ENCODE measurements at regions not wholly inside any gene's neighbourhood (a gene's known extent, or its start where the extent isn't known, plus 50 kb on each side); places are given as distances from the start of the nearest gene placed in this dataset.

- DNase-seq (ENCODE audit: low read depth, low spot score): no peak
These were observed 207.1 kb downstream of the UACA start for GRCh38 chr15:70556151-70556741.

GRCh38 chr15:70555713-70556112 lies 207.6 kb downstream of the UACA start:
- DNase-seq (ENCODE audit: low read depth, low spot score): no peak

GRCh38 chr15:70547846-70548487 lies 215.4 kb downstream of the UACA start:
- no peak for DNase-seq (ENCODE audit: low read depth, low spot score)

- DNase-seq (ENCODE audit: low read depth, low spot score): no peak
These were observed 217.8 kb downstream of the UACA start for GRCh38 chr15:70545526-70545925.

- no peak for DNase-seq (ENCODE audit: low read depth, low spot score)
These were observed 221.8 kb downstream of the UACA start for GRCh38 chr15:70541511-70541910.

- DNase-seq (ENCODE audit: low read depth, low spot score): no peak
These were observed 223.3 kb downstream of the UACA start for GRCh38 chr15:70539912-70540530.

GRCh38 chr15:70539409-70539808 lies 223.9 kb downstream of the UACA start:
- DNase-seq (ENCODE audit: low read depth, low spot score): no peak

- no peak for DNase-seq (ENCODE audit: low read depth, low spot score)
These were observed 225.1 kb downstream of the UACA start for GRCh38 chr15:70538278-70538677.

GRCh38 chr15:70535955-70536338 lies 227.4 kb downstream of the UACA start:
- no peak for DNase-seq (ENCODE audit: low read depth, low spot score)

- DNase-seq (ENCODE audit: low read depth, low spot score): no peak
These were observed 228.0 kb downstream of the UACA start for GRCh38 chr15:70535071-70535954.

GRCh38 chr15:70533931-70534742 lies 229.2 kb downstream of the UACA start:
- no peak for DNase-seq (ENCODE audit: low read depth, low spot score)

GRCh38 chr15:70532531-70533186 lies 230.7 kb downstream of the UACA start:
- no peak for DNase-seq (ENCODE audit: low read depth, low spot score)

GRCh38 chr15:70531576-70531975 lies 231.8 kb downstream of the UACA start:
- no peak for DNase-seq (ENCODE audit: low read depth, low spot score)

- DNase-seq (ENCODE audit: low read depth, low spot score): no peak
These were observed 232.5 kb downstream of the UACA start for GRCh38 chr15:70530906-70531305.

GRCh38 chr15:70530503-70530902 lies 232.9 kb downstream of the UACA start:
- DNase-seq (ENCODE audit: low read depth, low spot score): no peak

- DNase-seq (ENCODE audit: low read depth, low spot score): no peak
These were observed 233.3 kb downstream of the UACA start for GRCh38 chr15:70530017-70530499.

- DNase-seq (ENCODE audit: low read depth, low spot score): no peak
These were observed 234.5 kb downstream of the UACA start for GRCh38 chr15:70528816-70529215.

- no peak for DNase-seq (ENCODE audit: low read depth, low spot score)
These were observed 235.1 kb downstream of the UACA start for GRCh38 chr15:70528270-70528706.

GRCh38 chr15:70526974-70527325 lies 236.4 kb downstream of the UACA start:
- no peak for DNase-seq (ENCODE audit: low read depth, low spot score)

GRCh38 chr15:70526221-70526973 lies 237.0 kb downstream of the UACA start:
- DNase-seq (ENCODE audit: low read depth, low spot score): no peak

All from iPS DF 19.7 (cell line).